ENCODE measurements at regions not wholly inside any gene's neighbourhood (a gene's known extent, or its start where the extent isn't known, plus 50 kb on each side); places are given as distances from the start of the nearest gene placed in this dataset.
A peak's percentile ranks its signal among the peaks of the same experiment; 100 is the strongest.
"Not testable (repeated sequence)": the region's sequence is repeated elsewhere in the genome, so short reads cannot be mapped to it uniquely, and the experiment has no call there.

GRCh38 chr12:107826276-107826675 lies 51.8 kb downstream of the ASCL4 start:
- DNase-seq, result no peak

- DNase-seq, result no peak
These were observed 54.8 kb downstream of the ASCL4 start for GRCh38 chr12:107829271-107829670.

- no peak for DNase-seq
These were observed 57.9 kb downstream of the ASCL4 start for GRCh38 chr12:107832441-107832840.

GRCh38 chr12:107840186-107840585 lies 65.7 kb downstream of the ASCL4 start:
- DNase-seq, result no peak

GRCh38 chr12:107843351-107844311 lies 69.1 kb downstream of the ASCL4 start:
- DNase-seq, result no peak

- DNase-seq, result no peak
These were observed 69.9 kb downstream of the ASCL4 start for GRCh38 chr12:107844312-107844921.

- no peak for DNase-seq
These were observed 70.9 kb downstream of the ASCL4 start for GRCh38 chr12:107845226-107845979.

GRCh38 chr12:107845980-107846659 lies 71.6 kb downstream of the ASCL4 start:
- no peak for DNase-seq

GRCh38 chr12:107847430-107847829 lies 72.9 kb downstream of the ASCL4 start:
- DNase-seq, result no peak

- DNase-seq, result no peak
These were observed 73.3 kb downstream of the ASCL4 start for GRCh38 chr12:107847830-107848229.

- no peak for DNase-seq
These were observed 79.0 kb downstream of the ASCL4 start for GRCh38 chr12:107853479-107853878.

- DNase-seq, result no peak
These were observed 81.0 kb downstream of the ASCL4 start for GRCh38 chr12:107855471-107855870.

GRCh38 chr12:107856096-107856495 lies 81.6 kb downstream of the ASCL4 start:
- no peak for DNase-seq

GRCh38 chr12:107857191-107857590 lies 82.7 kb downstream of the ASCL4 start:
- DNase-seq, result no peak

GRCh38 chr12:107859367-107859766 lies 84.9 kb downstream of the ASCL4 start:
- no peak for DNase-seq

GRCh38 chr12:107864235-107864634 lies 89.7 kb downstream of the ASCL4 start:
- DNase-seq, result no peak

- not testable (repeated sequence) for DNase-seq
These were observed 90.2 kb downstream of the ASCL4 start for GRCh38 chr12:107864727-107865126.

GRCh38 chr12:107873223-107873622 lies 98.7 kb downstream of the ASCL4 start:
- DNase-seq, result no peak

GRCh38 chr12:107875786-107876185 lies 101.3 kb downstream of the ASCL4 start:
- no peak for DNase-seq

GRCh38 chr12:107884769-107885694 lies 110.5 kb downstream of the ASCL4 start:
- DNase-seq, result peak; percentile 37

GRCh38 chr12:107888789-107889188 lies 114.3 kb downstream of the ASCL4 start:
- no peak for DNase-seq

GRCh38 chr12:107891967-107892366 lies 117.5 kb downstream of the ASCL4 start:
- no peak for DNase-seq

Measured in NCI-H2029 (cell line).